ENCODE measurements at regions not wholly inside any gene's neighbourhood (a gene's known extent, or its start where the extent isn't known, plus 50 kb on each side); places are given as distances from the start of the nearest gene placed in this dataset.

GRCh38 chr2:177154809-177155208 is 57.8 kb upstream of the HNRNPA3 start:
- no peak for DNase-seq

- DNase-seq, result no peak
Measured at GRCh38 chr2:177155631-177156030, 57.0 kb upstream of the HNRNPA3 start.

- peak; percentile 40 for DNase-seq
Measured at GRCh38 chr2:177161741-177162460, 50.7 kb upstream of the HNRNPA3 start.

Measured in CD4-positive, alpha-beta T cell treated with Interleukin-17A for 4 hours (primary cell).